Fibroblast of upper back skin (primary cell): ENCODE measurements at regions not wholly inside any gene's neighbourhood (a gene's known extent, or its start where the extent isn't known, plus 50 kb on each side); places are given as distances from the start of the nearest gene placed in this dataset.
"Not testable (repeated sequence)": the region's sequence is repeated elsewhere in the genome, so short reads cannot be mapped to it uniquely, and the experiment has no call there.

Experiments
- DNase-seq: peaks from one replicate; pipeline ENCODE4 v3.0.0-alpha.2; 2013

DNA sequence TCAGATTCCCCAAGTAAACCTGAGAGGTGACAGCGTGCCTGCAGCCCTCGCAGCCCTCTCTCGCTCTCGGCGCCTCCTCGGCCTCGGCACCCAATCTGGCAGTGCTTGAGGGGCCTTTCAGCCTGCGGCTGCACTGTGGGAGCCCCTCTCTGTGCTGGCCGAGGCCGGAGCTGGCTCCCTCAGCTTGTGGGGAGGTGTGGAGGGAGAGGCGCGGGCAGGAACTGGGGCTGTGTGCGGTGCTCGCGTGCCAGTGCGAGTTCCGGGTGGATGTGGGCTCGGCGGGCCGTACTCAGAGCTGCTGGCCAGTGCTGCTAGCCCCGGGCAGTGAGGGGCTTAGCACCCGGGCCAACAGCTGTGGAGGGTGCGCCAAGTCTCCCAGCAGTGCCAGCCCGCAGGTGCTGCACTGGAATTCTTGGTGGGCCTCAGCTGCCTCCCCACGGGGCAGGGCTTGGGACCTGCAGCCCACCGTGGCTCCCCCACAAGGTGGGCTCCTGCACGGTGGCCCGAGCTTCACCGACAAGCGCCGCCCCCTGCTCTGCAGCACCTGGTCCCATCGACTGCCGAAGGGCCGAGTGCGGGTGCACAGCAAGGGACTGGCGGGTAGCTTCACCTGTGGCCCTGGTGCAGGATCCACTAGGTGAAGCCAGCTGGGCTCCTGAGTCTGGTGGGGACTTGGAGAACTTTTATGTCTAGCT lies 809.7 kb upstream of the ADGRB3 start:
- DNase-seq: no peak

DNA sequence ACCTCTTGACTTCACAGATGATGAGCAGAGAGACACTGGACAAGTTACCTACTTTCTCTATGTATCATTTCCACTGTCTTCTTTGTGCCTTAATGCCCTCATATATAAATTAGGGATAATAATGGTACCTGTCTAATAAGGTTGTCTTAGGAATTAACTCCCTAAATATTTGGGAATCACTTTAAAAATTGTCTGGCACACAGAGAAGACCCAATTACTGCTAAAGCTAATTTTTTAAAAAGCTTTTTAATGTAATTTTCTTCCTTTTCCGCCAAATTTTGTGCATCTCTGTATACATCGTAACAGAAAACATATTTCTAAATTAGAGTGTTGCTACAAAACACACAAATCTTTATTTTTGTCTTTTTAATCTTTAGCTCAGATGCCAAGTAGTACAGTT lies 816.8 kb upstream of the ADGRB3 start:
- no peak for DNase-seq

DNA sequence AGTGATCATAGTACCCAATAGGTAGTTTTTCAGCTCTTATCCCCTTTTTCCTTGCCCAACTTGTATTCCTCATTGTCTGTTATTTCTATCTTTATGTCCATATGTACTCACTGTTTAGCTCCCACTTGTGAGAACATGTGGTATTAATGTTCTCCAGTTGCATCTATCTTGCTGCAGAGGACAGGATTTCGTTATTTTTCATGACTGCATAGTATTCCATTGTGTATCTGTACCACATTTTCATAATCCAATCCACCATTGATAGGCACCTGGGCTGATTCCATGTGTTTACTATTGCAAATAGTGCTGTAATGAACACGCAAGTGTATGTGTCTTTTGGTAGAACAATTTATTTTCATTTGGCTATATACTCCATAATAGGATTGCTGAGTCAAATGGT lies 819.5 kb upstream of the ADGRB3 start:
- DNase-seq: no peak

GRCh38 chr6:67814262-67814661 lies 820.8 kb upstream of the ADGRB3 start:
- DNase-seq: no peak

DNA sequence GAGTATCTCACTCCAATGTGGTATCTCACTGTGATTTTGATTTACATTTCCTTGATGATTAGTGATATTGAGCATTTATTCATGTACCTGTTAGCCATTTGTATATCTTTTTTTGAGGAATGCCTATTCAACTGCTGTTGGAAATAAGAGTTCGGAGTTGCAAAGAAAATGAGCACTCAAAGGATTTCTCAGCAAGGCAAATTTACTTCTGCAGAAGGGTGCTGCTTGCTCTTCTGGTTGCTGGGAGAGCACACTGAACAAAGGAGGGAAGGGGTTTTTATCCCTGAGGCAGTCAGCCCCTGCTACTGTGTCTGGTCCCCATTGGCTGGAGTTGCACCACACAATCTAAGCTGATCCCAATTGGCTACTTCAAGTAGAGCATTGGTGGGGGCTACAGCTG lies 822.4 kb upstream of the ADGRB3 start:
- no peak for DNase-seq

- no peak for DNase-seq
These were observed 823.0 kb upstream of the ADGRB3 start for GRCh38 chr6:67812125-67812524.

DNA sequence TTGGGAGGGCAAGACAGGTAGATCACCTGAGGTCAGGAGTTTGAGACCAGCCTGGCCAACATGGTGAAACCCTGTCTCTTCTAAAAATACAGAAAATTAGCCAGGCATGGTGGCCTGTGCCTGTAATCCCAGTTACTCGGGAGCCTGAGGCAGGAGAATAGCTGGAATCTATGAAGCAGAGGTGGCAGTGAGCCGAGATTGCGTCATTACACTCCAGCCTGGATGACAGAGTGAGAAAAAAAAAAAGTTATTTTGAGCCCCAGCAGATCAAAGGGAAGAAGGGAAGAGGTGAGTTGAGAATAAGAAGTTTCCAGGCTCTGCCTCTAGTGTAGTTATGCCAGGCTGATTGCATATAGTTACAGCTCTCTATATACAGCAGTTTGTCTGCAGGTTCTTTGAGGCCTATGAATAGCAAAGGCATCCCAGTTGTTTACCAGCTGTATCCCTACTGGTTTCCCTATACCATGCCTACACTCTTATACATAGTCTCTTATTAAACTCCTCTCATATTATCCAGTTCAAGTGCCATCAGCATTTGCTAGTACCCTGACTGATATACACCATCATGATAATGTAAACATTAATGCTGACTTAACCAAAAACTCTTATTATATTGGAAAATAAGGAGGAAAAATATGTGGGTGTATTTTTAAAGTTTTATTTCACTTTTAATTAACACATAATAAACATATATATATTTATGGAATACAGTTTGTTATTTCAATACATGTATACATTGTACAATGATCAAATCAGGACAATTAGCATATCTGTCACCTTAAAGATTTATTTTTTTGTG lies 823.6 kb upstream of the ADGRB3 start:
- DNase-seq: no peak

- not testable (repeated sequence) for DNase-seq
These were observed 830.3 kb upstream of the ADGRB3 start for GRCh38 chr6:67804808-67805207.

GRCh38 chr6:67802771-67803170 lies 832.3 kb upstream of the ADGRB3 start:
- no peak for DNase-seq

GRCh38 chr6:67792996-67793395 lies 842.1 kb upstream of the ADGRB3 start:
- no peak for DNase-seq

GRCh38 chr6:67790569-67790968 lies 844.5 kb upstream of the ADGRB3 start:
- no peak for DNase-seq

- not testable (repeated sequence) for DNase-seq
These were observed 848.0 kb upstream of the ADGRB3 start for GRCh38 chr6:67787119-67787518.

DNA sequence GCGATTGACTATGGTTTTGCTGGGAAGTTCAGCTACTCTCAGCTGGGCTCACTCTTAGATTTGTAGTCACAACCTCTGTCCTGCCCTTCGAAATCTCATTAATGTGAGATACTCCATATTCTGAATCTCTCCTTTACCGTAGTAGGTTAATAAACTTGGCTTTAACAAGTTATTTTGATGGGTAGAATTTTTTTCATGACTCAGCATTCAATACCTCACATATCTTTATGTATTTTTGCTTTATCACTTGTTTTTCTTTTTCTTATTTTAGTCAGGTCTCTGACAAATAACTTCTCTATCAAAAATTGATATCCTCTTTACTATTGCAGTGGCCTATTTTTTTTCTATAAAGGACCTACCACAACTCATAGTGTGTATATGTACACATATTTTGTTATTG lies 855.2 kb upstream of the ADGRB3 start:
- DNase-seq: no peak

- peak; percentile 22 for DNase-seq
These were observed 859.7 kb upstream of the ADGRB3 start for GRCh38 chr6:67775333-67775732.

- no peak for DNase-seq
These were observed 866.1 kb upstream of the ADGRB3 start for GRCh38 chr6:67768972-67769371.

DNA sequence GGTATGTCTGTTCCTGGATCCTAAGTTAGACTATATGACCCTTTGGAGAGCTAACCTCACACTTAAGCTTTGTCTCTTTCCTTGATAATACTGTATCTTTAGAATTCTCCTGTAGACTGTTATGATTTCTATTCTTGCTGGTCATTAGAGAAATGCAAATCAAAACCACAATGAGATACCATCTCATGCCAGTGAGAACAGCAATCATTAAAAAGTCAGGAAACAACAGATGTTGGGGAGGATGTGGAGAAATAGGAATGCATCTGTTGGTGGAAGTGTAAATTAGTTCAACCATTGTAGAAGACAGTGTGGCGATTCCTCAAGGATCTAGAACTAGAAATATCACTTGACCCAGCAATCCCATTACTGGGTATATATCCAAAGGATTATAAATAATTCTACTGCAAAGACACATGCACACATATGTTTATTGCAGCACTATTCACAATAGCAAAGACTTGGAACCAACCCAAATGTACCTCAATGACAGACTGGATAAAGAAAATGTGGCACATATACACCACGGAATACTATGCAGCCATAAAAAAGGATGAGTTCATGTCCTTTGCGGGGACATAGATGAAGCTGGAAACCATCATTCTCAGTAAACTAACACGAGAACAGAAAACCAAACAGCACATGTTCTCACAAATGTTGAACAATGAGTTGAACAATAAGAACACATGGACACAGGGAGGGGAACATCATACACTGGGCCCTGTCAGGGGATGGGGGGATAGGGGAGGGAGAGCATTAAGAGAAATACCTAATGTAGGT lies 867.8 kb upstream of the ADGRB3 start:
- not testable (repeated sequence) for DNase-seq

DNA sequence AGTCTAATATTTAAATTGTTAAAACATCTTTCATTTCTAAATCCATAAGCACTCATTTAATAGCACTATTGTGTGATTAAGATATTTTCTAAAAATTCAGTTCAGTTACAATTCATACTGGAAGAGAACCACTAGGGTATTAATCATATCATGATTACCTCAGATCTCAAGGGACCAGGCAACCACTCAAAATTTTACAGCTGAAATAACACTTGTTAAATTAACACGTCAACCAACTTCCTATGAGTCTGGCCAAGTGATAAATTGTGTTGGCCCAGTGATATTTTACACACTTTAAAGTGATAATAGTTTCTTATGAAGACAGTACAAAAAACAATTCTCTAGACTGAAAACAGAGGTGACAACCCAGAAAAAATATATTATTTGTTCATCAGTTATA lies 869.0 kb upstream of the ADGRB3 start:
- DNase-seq: peak; percentile 19

GRCh38 chr6:67759001-67759400 lies 876.1 kb upstream of the ADGRB3 start:
- no peak for DNase-seq

GRCh38 chr6:67757465-67758033 lies 877.5 kb upstream of the ADGRB3 start:
- no peak for DNase-seq

- peak; percentile 1 for DNase-seq
These were observed 886.6 kb upstream of the ADGRB3 start for GRCh38 chr6:67748521-67748920.

DNA sequence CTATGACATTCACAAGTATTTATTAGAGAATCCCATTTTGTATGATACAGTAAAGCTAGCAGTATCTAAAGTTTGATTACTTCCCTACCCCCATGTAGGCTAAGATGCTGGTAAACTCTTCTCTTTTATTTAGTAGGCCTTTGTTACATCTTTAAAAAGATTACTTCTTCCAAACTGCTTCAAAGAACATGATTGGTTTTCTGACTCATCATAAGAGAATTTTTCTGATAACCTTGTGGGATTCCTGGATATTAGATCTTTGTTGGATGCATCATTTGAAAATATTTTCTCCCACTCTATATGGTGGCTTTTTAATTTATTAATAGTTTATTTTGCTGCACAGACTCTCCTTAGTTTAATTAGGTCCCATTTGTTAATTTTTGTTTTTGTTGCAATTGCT lies 898.3 kb upstream of the ADGRB3 start:
- DNase-seq: peak; percentile 7

GRCh38 chr6:67736161-67736560 lies 898.9 kb upstream of the ADGRB3 start:
- DNase-seq: peak; percentile 27

DNA sequence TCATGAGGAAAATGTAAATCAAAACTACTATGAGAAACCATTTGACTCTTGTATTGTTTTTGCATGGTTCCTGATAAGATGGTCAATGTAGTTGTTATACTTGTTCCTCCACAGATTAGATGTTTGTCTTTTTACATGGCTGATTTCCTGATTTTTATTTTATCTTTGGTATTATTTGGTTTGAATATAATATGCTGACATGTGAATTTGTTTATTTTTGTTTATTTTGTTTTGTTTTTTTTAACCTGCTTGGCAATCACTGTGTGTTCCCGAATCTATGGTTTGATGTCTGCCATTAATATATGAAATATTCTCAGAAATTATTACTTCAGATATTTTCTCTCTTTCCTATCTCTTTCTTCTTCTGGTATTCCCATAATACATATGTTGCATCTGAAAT lies 899.5 kb upstream of the ADGRB3 start:
- DNase-seq: no peak
